ENCODE measurements at regions not wholly inside any gene's neighbourhood (a gene's known extent, or its start where the extent isn't known, plus 50 kb on each side); places are given as distances from the start of the nearest gene placed in this dataset.
A peak's percentile ranks its signal among the peaks of the same experiment; 100 is the strongest.

GRCh38 chr15:69647142-69647513, 194.5 kb downstream of the RPLP1 start:
- no peak overlapping the region for H3K4me3 ChIP-seq

GRCh38 chr15:69648212-69648611, 195.6 kb downstream of the RPLP1 start:
- H3K4me3 ChIP-seq, result no peak overlapping the region
- peak overlapping the region in 2 of 21 experiments; percentile 14 to 72 for H3K27ac ChIP-seq

More at GRCh38 chr15:69647142-69647513, 194.5 kb downstream of the RPLP1 start:
- no peak overlapping the region for H3K27ac ChIP-seq

GRCh38 chr15:69648775-69649735, 196.4 kb downstream of the RPLP1 start:
- no peak overlapping the region for H3K4me3 ChIP-seq
- H3K27ac ChIP-seq, result peak overlapping the region in 2 of 21 experiments; percentile 14 to 72

GRCh38 chr15:69652293-69652692, 199.7 kb downstream of the RPLP1 start:
- Histone ChIP-seq H3K27ac (no peak overlapping the region), H3K4me3 (no peak overlapping the region)

GRCh38 chr15:69652751-69653305, 200.2 kb downstream of the RPLP1 start:
- Histone ChIP-seq H3K27ac (no peak overlapping the region), H3K4me3 (no peak overlapping the region)

GRCh38 chr15:69653306-69653705, 200.7 kb downstream of the RPLP1 start:
- Histone ChIP-seq H3K27ac (no peak overlapping the region), H3K4me3 (no peak overlapping the region)

- Histone ChIP-seq H3K27ac (no peak overlapping the region), H3K4me3 (no peak overlapping the region)
Measured at GRCh38 chr15:69653846-69654245, 201.2 kb downstream of the RPLP1 start.

GRCh38 chr15:69656271-69657030, 203.8 kb downstream of the RPLP1 start:
- Histone ChIP-seq H3K4me3 (no peak overlapping the region), H3K27ac (no peak overlapping the region)

GRCh38 chr15:69657626-69658025, 205.0 kb downstream of the RPLP1 start:
- no peak overlapping the region for H3K4me3 ChIP-seq

GRCh38 chr15:69658411-69658945, 205.9 kb downstream of the RPLP1 start:
- no peak overlapping the region for H3K27ac ChIP-seq
- no peak overlapping the region for H3K4me3 ChIP-seq

More at GRCh38 chr15:69657626-69658025, 205.0 kb downstream of the RPLP1 start:
- no peak overlapping the region for H3K27ac ChIP-seq

- H3K4me3 ChIP-seq, result no peak overlapping the region
- H3K27ac ChIP-seq, result no peak overlapping the region
Measured at GRCh38 chr15:69659454-69660050, 206.9 kb downstream of the RPLP1 start.

GRCh38 chr15:69660114-69660513, 207.5 kb downstream of the RPLP1 start:
- Histone ChIP-seq H3K4me3 (no peak overlapping the region), H3K27ac (no peak overlapping the region)

- H3K27ac ChIP-seq, result no peak overlapping the region
- H3K4me3 ChIP-seq, result no peak overlapping the region
Measured at GRCh38 chr15:69660658-69661405, 208.2 kb downstream of the RPLP1 start.

- H3K4me3 ChIP-seq, result no peak overlapping the region
Measured at GRCh38 chr15:69661446-69661845, 208.8 kb downstream of the RPLP1 start.

GRCh38 chr15:69661871-69662644, 209.4 kb downstream of the RPLP1 start:
- no peak overlapping the region for H3K27ac ChIP-seq
- no peak overlapping the region for H3K4me3 ChIP-seq

More at GRCh38 chr15:69661446-69661845, 208.8 kb downstream of the RPLP1 start:
- no peak overlapping the region for H3K27ac ChIP-seq

GRCh38 chr15:69662645-69663000, 210.0 kb downstream of the RPLP1 start:
- H3K4me3 ChIP-seq, result no peak overlapping the region
- no peak overlapping the region for H3K27ac ChIP-seq

- no peak overlapping the region for H3K27ac ChIP-seq
- H3K4me3 ChIP-seq, result no peak overlapping the region
Measured at GRCh38 chr15:69663441-69663840, 210.8 kb downstream of the RPLP1 start.

- H3K27ac ChIP-seq, result no peak overlapping the region
- no peak overlapping the region for H3K4me3 ChIP-seq
Measured at GRCh38 chr15:69663982-69664381, 211.4 kb downstream of the RPLP1 start.

All from skin epidermis (tissue), 12 donors.